Stimulated activated effector memory CD8-positive, alpha-beta T cell treated with anti-CD3 and anti-CD28 coated beads, Interleukin-12 subunit alpha, Interleukin-12 subunit beta, amount 100 ng/mL, for 72 hours (primary cell): ENCODE measurements at regions not wholly inside any gene's neighbourhood (a gene's known extent, or its start where the extent isn't known, plus 50 kb on each side); places are given as distances from the start of the nearest gene placed in this dataset.
A peak's percentile ranks its signal among the peaks of the same experiment; 100 is the strongest.

Source experiments
- ATAC-seq: fragments of 150-1000 bp; cut with Tn5 transposase; 2 replicates; pipeline ENCODE4 v1.10.0; 2021
- DNase-seq, 2 donors: peaks; one replicate each; pipeline ENCODE4 v3.0.0; 2021 to 2022; ENCODE audit warnings: low spot score in 2 of 2
- H3K27ac Mint-ChIP-seq: one replicate; pipeline ENCODE4 v1.8.0; 2022; ENCODE audit warnings: mild to moderate bottlenecking, mixed read lengths
- H3K36me3 Mint-ChIP-seq: one replicate; pipeline ENCODE4 v1.8.0; 2022; ENCODE audit warnings: mild to moderate bottlenecking, mixed read lengths
- H3K4me1 Mint-ChIP-seq: one replicate; pipeline ENCODE4 v1.8.0; 2022; ENCODE audit warnings: mixed read lengths
- H3K4me3 Mint-ChIP-seq: one replicate; pipeline ENCODE4 v1.8.0; 2022; ENCODE audit warnings: mild to moderate bottlenecking, mixed read lengths
- H3K9me3 Mint-ChIP-seq: one replicate; pipeline ENCODE4 v1.8.0; 2022; ENCODE audit warnings: mixed read lengths

DNA sequence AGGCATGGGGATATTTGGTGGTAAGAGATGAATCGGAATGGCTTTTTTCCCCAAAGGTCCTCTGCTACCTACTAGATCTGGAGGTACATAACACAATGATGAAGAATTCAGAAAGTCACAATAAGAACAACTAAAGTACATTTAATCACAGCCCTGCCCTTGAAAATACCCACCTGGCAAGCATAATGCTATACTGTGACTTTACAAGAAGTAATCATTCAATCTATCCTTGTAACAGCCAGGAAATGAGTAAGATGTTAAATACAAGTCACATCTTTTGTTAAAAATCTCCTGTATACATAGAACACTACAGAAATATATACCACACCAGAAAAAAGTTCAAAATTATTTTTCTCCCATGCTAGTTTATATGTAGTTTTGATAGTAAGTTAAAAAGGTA, 108.3 kb upstream of the ABCB5 start:
- DNase-seq (no peak), ATAC-seq (no peak)
- Mint-ChIP-seq H3K4me3 (no peak overlapping the region), H3K27ac (no peak overlapping the region), H3K9me3 (peaks cover 11% of the 10 kb centered on the region), H3K36me3 (no peaks in the 10 kb centered on the region), H3K4me1 (no peaks in the 10 kb centered on the region)

DNA sequence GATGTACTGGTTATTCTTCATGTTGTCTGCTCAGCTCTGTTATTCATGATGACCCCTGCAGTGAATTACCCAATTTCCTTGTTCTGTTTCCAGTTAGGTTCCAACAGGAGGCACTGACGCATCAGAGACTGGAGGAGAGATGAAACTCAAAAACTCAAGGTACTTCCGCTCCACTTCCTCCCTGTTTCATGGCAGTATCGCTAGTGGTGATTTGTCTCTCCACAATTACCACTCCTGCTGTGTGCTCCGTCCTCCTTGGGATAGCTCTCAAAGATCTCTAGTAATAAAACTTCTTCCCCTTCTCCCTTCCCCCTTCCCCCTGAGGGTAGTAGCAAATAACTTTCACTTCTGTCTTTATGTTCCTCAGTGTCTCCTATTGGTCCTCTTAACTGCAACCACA, 107.4 kb upstream of the ABCB5 start:
- DNase-seq (no peak), ATAC-seq (no peak)
- H3K36me3 Mint-ChIP-seq, result no peaks in the 10 kb centered on the region
- H3K4me1 Mint-ChIP-seq, result no peaks in the 10 kb centered on the region
- H3K9me3 Mint-ChIP-seq, result peaks cover 11% of the 10 kb centered on the region
- H3K27ac Mint-ChIP-seq, result no peak overlapping the region
- no peak overlapping the region for H3K4me3 Mint-ChIP-seq

DNA sequence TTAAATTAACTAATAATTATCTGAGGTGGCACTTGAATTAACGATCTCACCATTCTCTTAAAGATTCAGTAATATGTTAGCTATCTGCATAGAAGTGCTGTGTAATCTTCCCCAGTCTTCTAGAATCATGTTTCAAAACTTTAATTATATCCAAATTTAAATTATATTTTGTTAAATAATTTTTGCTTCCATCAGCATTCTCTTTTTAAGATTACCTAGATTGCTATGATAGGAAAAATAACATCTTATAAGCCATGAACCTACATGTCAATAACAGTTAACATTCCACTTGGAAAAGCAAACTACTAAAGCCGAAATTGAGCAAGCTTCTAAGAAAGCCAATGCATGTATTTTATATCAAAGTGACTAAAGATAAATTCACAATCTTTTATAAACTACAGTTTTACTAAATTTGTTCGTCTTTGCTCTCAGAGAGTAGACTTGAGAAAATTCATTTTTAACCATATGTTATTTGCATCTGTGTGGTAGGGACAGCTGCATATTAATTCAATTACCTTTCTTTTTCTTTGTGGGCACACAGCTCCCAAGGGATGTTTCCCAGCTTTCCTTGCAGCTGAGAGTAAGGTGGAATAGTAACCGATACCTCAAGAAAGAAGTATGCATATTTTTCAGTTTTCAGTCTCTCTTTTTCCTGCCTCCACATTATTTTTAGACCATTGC, 105.4 kb upstream of the ABCB5 start:
- no peak for DNase-seq
- Mint-ChIP-seq H3K27ac (no peak overlapping the region), H3K9me3 (peaks cover 11% of the 10 kb centered on the region), H3K4me3 (no peak overlapping the region), H3K36me3 (no peaks in the 10 kb centered on the region), H3K4me1 (no peaks in the 10 kb centered on the region)
- ATAC-seq, result no peak

DNA sequence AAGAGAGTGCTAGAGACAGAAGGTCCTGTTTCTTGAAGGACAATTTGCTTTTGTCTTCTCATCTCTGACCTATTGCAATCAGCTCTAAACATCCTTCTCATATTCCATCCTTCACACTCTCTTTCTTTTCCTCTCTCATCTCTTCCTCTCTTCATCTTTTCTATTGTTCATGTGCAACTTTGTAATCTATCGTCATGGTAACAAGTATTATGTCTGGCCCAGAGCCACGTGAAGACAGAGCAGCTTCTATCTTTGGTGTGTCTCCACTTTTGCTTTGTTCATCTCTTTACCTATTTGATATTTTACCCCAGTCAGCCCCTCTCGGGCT, 104.9 kb upstream of the ABCB5 start:
- no peaks in the 10 kb centered on the region for H3K4me1 Mint-ChIP-seq
- ATAC-seq (no peak), DNase-seq (no peak)
- no peak overlapping the region for H3K4me3 Mint-ChIP-seq
- H3K27ac Mint-ChIP-seq, result no peak overlapping the region
- H3K36me3 Mint-ChIP-seq, result no peaks in the 10 kb centered on the region
- H3K9me3 Mint-ChIP-seq, result peaks cover 11% of the 10 kb centered on the region

GRCh38 chr7:20513341-20513740, 102.1 kb upstream of the ABCB5 start:
- ATAC-seq, result no peak
- Mint-ChIP-seq H3K36me3 (no peaks in the 10 kb centered on the region), H3K4me1 (no peaks in the 10 kb centered on the region), H3K4me3 (no peak overlapping the region), H3K9me3 (peaks cover 4% of the 10 kb centered on the region), H3K27ac (no peak overlapping the region)
- DNase-seq, result no peak

DNA sequence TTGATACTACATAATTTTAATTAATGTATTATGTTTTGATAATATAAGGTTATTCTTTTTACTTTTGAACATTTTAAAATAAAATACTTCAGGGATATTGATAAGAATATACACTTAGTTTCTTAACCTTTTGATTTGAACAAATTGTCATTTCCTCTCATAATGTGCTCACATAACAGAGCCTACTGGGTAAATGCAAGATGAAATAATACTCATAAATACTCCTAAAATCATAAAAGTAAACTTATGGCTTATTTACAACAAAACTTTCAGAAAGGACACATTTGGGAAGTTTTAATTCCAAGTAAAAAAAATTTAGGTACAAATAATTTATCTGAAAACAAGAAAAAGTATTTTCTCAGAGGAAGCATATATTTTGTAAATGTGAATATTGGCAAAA, 101.6 kb upstream of the ABCB5 start:
- H3K9me3 Mint-ChIP-seq, result peaks cover 4% of the 10 kb centered on the region
- no peaks in the 10 kb centered on the region for H3K36me3 Mint-ChIP-seq
- H3K4me3 Mint-ChIP-seq, result no peak overlapping the region
- DNase-seq, result no peak
- no peaks in the 10 kb centered on the region for H3K4me1 Mint-ChIP-seq
- no peak overlapping the region for H3K27ac Mint-ChIP-seq
- no peak for ATAC-seq

DNA sequence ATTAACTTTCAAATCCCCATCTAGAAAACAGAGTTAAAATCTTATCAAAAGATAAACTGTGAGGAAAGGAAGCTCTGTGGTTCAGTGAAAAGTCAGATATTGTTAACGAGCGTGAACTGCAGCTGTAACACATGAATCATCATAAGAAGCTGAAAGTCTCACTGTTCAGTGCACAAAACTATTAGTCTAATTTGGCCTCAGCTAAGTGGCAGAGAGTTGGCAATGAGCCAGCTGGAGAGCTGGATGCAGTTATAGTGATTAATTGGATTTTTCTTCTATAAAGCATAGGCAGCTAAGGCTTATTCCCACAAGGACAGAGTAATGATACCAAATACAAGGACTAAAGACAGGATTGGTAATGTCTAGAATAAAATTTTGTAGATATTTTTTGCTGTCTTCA, 101.1 kb upstream of the ABCB5 start:
- peaks cover 4% of the 10 kb centered on the region for H3K9me3 Mint-ChIP-seq

GRCh38 chr7:20519645-20520044, 95.8 kb upstream of the ABCB5 start:
- H3K27ac Mint-ChIP-seq, result no peak overlapping the region
- no peaks in the 10 kb centered on the region for H3K36me3 Mint-ChIP-seq
- H3K4me1 Mint-ChIP-seq, result no peaks in the 10 kb centered on the region
- DNase-seq (no peak), ATAC-seq (no peak)
- peaks cover 5% of the 10 kb centered on the region for H3K9me3 Mint-ChIP-seq
- H3K4me3 Mint-ChIP-seq, result no peak overlapping the region

More for the DNA sequence above, 101.1 kb upstream of the ABCB5 start:
- DNase-seq, result no peak
- H3K4me1 Mint-ChIP-seq, result no peaks in the 10 kb centered on the region
- H3K36me3 Mint-ChIP-seq, result no peaks in the 10 kb centered on the region
- ATAC-seq, result no peak
- H3K4me3 Mint-ChIP-seq, result no peak overlapping the region
- no peak overlapping the region for H3K27ac Mint-ChIP-seq

GRCh38 chr7:20520530-20520929, 94.9 kb upstream of the ABCB5 start:
- H3K36me3 Mint-ChIP-seq, result no peaks in the 10 kb centered on the region
- H3K27ac Mint-ChIP-seq, result no peak overlapping the region
- peaks cover 5% of the 10 kb centered on the region for H3K9me3 Mint-ChIP-seq
- ATAC-seq (no peak), DNase-seq (no peak)
- H3K4me3 Mint-ChIP-seq, result no peak overlapping the region
- H3K4me1 Mint-ChIP-seq, result no peaks in the 10 kb centered on the region

- ATAC-seq, result no peak
- Mint-ChIP-seq H3K4me1 (no peaks in the 10 kb centered on the region), H3K36me3 (no peaks in the 10 kb centered on the region), H3K4me3 (no peak overlapping the region), H3K27ac (no peak overlapping the region), H3K9me3 (peaks cover 5% of the 10 kb centered on the region)
- no peak for DNase-seq
Measured at GRCh38 chr7:20521243-20521642, 94.2 kb upstream of the ABCB5 start.

- no peaks in the 10 kb centered on the region for H3K4me1 Mint-ChIP-seq
- no peaks in the 10 kb centered on the region for H3K36me3 Mint-ChIP-seq
- DNase-seq (no peak), ATAC-seq (no peak)
- H3K9me3 Mint-ChIP-seq, result peaks cover 6% of the 10 kb centered on the region
- no peak overlapping the region for H3K27ac Mint-ChIP-seq
- no peak overlapping the region for H3K4me3 Mint-ChIP-seq
Measured at GRCh38 chr7:20529260-20529659, 86.2 kb upstream of the ABCB5 start.

DNA sequence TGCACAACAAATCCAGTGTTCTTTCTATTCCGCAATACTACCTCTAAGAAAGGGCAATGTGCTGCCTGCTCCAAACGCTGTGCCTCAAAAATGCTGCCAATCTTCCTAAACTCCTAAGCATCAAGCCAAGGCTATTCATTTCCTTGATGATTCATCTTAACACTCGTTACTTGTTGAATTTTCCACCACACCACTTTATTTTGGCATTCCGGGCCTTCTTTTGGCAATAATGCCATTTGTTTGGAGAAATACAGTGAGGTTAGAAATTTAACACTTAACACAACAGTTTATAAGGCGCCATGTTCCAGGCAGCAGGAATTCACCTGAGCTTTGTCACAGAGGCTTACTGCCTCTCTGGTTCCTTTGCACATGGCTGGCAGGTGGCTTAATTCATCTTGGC, 82.6 kb upstream of the ABCB5 start:
- Mint-ChIP-seq H3K4me1 (no peaks in the 10 kb centered on the region), H3K36me3 (no peaks in the 10 kb centered on the region), H3K4me3 (no peak overlapping the region), H3K9me3 (no peaks in the 10 kb centered on the region), H3K27ac (no peak overlapping the region)
- DNase-seq (no peak), ATAC-seq (no peak)

DNA sequence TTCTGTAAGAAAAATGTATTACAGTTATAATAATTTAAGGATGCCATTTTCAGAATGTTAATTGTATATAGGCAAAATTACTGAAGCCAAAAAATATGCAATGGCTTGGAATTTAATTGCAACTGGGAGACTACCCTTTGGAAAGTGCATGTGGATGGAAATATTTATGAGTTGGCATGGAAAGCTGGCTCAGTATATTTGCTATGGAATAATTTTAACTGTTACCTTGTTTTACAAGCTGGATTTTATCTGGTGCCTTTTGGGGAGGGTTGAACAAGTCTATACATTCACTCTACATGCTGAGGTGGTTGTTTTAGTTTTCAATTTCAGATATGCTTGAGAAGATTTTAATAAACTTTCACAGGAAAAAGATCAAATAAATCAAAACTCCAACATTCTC, 80.9 kb upstream of the ABCB5 start:
- ATAC-seq (no peak), DNase-seq (no peak)
- H3K36me3 Mint-ChIP-seq, result no peaks in the 10 kb centered on the region
- no peak overlapping the region for H3K27ac Mint-ChIP-seq
- H3K9me3 Mint-ChIP-seq, result no peaks in the 10 kb centered on the region
- no peaks in the 10 kb centered on the region for H3K4me1 Mint-ChIP-seq
- no peak overlapping the region for H3K4me3 Mint-ChIP-seq

GRCh38 chr7:20535541-20535940, 79.9 kb upstream of the ABCB5 start:
- Mint-ChIP-seq H3K27ac (no peak overlapping the region), H3K4me3 (no peak overlapping the region), H3K4me1 (no peaks in the 10 kb centered on the region), H3K36me3 (no peaks in the 10 kb centered on the region), H3K9me3 (no peaks in the 10 kb centered on the region)
- DNase-seq (no peak), ATAC-seq (no peak)

DNA sequence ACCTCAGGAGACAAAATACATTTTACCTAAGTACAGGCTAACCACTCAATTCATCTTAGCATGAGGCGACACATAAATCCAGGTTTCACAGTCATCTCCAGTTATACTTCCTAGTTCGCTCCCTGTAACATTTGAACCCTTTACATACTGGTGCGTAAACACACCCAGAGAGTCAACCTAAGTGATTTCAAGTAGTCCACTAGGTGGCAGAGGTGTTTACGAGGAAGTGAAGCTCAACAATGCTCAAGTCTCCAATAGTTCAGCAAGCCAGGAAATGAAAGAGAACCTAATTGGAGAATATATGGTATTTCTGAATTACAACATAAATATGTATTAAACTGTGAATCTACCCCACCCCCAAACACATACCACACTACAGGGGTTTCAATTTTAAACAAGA, 76.3 kb upstream of the ABCB5 start:
- Mint-ChIP-seq H3K4me1 (no peaks in the 10 kb centered on the region), H3K9me3 (peaks cover 3% of the 10 kb centered on the region), H3K4me3 (no peak overlapping the region), H3K36me3 (peaks cover 4% of the 10 kb centered on the region), H3K27ac (no peak overlapping the region)
- ATAC-seq (no peak), DNase-seq (no peak)

DNA sequence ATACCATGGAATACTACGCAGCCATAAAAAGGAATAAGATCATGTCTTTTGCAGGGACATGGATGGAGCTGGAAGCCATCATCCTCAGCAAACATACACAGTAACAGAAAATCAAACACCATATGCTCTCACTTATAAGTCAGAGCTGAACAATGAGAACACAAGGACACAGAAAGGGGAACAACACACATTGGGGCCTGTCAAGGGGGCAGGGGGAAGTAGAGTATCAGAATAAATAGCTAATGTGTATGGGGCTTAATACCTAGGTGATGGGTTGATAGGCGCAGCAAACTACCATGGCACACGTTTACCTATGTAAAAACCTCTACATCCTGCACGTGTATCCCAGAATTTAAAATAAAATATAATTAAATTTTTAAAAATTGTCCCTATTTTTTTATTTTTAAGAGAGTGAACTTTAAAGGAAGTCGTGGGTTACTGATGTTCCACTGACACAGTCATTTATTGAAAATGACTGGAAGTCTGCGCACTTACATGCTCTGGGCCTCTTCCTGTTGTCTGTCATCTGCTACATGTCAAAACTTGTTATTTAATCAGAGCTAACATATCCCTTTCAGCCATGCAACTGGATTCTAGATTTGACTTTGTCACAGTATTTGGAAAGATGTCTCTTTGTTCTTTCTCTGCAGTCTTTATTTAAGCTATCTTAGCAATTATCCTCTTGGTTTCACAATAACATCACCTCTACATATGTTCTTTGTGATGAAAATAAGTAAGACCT, 73.7 kb upstream of the ABCB5 start:
- Mint-ChIP-seq H3K4me1 (no peaks in the 10 kb centered on the region), H3K9me3 (peaks cover 3% of the 10 kb centered on the region), H3K36me3 (peaks cover 4% of the 10 kb centered on the region), H3K27ac (no peak overlapping the region), H3K4me3 (no peak overlapping the region)
- DNase-seq (no peak), ATAC-seq (peak; percentile 34)
